ENCODE measurements at regions not wholly inside any gene's neighbourhood (a gene's known extent, or its start where the extent isn't known, plus 50 kb on each side); places are given as distances from the start of the nearest gene placed in this dataset.
A peak's percentile ranks its signal among the peaks of the same experiment; 100 is the strongest.

GRCh38 chr10:117646718-117647117 is 104.2 kb downstream of the EMX2 start:
- TF ChIP-seq, protein P1, sequence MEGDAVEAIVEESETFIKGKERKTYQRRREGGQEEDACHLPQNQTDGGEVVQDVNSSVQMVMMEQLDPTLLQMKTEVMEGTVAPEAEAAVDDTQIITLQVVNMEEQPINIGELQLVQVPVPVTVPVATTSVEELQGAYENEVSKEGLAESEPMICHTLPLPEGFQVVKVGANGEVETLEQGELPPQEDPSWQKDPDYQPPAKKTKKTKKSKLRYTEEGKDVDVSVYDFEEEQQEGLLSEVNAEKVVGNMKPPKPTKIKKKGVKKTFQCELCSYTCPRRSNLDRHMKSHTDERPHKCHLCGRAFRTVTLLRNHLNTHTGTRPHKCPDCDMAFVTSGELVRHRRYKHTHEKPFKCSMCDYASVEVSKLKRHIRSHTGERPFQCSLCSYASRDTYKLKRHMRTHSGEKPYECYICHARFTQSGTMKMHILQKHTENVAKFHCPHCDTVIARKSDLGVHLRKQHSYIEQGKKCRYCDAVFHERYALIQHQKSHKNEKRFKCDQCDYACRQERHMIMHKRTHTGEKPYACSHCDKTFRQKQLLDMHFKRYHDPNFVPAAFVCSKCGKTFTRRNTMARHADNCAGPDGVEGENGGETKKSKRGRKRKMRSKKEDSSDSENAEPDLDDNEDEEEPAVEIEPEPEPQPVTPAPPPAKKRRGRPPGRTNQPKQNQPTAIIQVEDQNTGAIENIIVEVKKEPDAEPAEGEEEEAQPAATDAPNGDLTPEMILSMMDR (IDR thresholded peaks at IDR 0.05; ENCODE audit: extremely low read depth, insufficient read depth, missing control alignments): no peak
- in situ Hi-C loops (cut with MboI; ENCODE audit: low pct_unique_long_range_greater_than_20kb, low sequenced_read_pairs, unreplicated experiment): no loop called here
- no peak for DNase-seq (ENCODE audit: low spot score)

GRCh38 chr10:117647306-117647705 is 104.8 kb downstream of the EMX2 start:
- DNase-seq (ENCODE audit: low spot score): no peak
- in situ Hi-C loops (cut with MboI; ENCODE audit: low pct_unique_long_range_greater_than_20kb, low sequenced_read_pairs, unreplicated experiment): no loop called here
- TF ChIP-seq, protein P1 (IDR thresholded peaks at IDR 0.05; ENCODE audit: extremely low read depth, insufficient read depth, missing control alignments): no peak

- TF ChIP-seq, protein P1 (IDR thresholded peaks at IDR 0.05; ENCODE audit: extremely low read depth, insufficient read depth, missing control alignments): no peak
- in situ Hi-C loops (cut with MboI; ENCODE audit: low pct_unique_long_range_greater_than_20kb, low sequenced_read_pairs, unreplicated experiment): no loop called here
- no peak for DNase-seq (ENCODE audit: low spot score)
Observed at GRCh38 chr10:117651121-117651520, 108.6 kb downstream of the EMX2 start.

- in situ Hi-C loops (cut with MboI; ENCODE audit: low pct_unique_long_range_greater_than_20kb, low sequenced_read_pairs, unreplicated experiment): no loop called here
Observed at GRCh38 chr10:117652228-117653169, 110.0 kb downstream of the EMX2 start.

GRCh38 chr10:117653170-117653515 is 110.6 kb downstream of the EMX2 start:
- peak; percentile 72 for DNase-seq (ENCODE audit: low spot score)

More at GRCh38 chr10:117652228-117653169, 110.0 kb downstream of the EMX2 start:
- no peak for DNase-seq (ENCODE audit: low spot score)
- TF ChIP-seq, protein P1 (IDR thresholded peaks at IDR 0.05; ENCODE audit: extremely low read depth, insufficient read depth, missing control alignments): no peak

GRCh38 chr10:117654105-117654504 is 111.6 kb downstream of the EMX2 start:
- in situ Hi-C loops (cut with MboI; ENCODE audit: low pct_unique_long_range_greater_than_20kb, low sequenced_read_pairs, unreplicated experiment): no loop called here
- TF ChIP-seq, protein P1 (IDR thresholded peaks at IDR 0.05; ENCODE audit: extremely low read depth, insufficient read depth, missing control alignments): no peak
- no peak for DNase-seq (ENCODE audit: low spot score)

More at GRCh38 chr10:117653170-117653515, 110.6 kb downstream of the EMX2 start:
- TF ChIP-seq, protein P1 (IDR thresholded peaks at IDR 0.05; ENCODE audit: extremely low read depth, insufficient read depth, missing control alignments): no peak
- in situ Hi-C loops (cut with MboI; ENCODE audit: low pct_unique_long_range_greater_than_20kb, low sequenced_read_pairs, unreplicated experiment): no loop called here

Data from GM13977 (cell line).